ENCODE measurements at regions not wholly inside any gene's neighbourhood (a gene's known extent, or its start where the extent isn't known, plus 50 kb on each side); places are given as distances from the start of the nearest gene placed in this dataset.

DNA sequence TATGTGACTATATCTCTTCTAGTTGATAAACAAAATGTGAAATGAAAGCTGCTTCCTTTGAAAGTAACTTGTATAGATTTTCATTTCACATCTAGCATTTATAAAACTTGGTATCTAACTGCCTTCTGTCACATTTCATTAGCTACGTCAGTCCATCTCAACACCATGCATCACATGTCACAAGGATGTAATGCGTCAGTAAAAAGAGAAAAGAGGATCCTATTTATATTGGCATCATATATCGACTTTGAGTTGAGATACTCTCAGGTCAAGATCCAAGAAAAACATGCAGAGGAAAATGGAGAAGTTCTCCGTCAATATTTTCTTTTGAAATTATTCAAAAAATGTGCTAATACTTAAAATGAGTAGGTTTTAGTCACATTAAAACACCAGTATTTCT, 1211.2 kb downstream of the EFNA5 start:
- TF ChIP-seq, protein P1, sequence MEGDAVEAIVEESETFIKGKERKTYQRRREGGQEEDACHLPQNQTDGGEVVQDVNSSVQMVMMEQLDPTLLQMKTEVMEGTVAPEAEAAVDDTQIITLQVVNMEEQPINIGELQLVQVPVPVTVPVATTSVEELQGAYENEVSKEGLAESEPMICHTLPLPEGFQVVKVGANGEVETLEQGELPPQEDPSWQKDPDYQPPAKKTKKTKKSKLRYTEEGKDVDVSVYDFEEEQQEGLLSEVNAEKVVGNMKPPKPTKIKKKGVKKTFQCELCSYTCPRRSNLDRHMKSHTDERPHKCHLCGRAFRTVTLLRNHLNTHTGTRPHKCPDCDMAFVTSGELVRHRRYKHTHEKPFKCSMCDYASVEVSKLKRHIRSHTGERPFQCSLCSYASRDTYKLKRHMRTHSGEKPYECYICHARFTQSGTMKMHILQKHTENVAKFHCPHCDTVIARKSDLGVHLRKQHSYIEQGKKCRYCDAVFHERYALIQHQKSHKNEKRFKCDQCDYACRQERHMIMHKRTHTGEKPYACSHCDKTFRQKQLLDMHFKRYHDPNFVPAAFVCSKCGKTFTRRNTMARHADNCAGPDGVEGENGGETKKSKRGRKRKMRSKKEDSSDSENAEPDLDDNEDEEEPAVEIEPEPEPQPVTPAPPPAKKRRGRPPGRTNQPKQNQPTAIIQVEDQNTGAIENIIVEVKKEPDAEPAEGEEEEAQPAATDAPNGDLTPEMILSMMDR (conservative IDR thresholded peaks at IDR 0.05) = no peak
- Histone ChIP-seq H3K9me3 (ENCODE audit: control insufficient read depth, low read length) (no peaks in the 10 kb centered on the region), H3K9ac (ENCODE audit: extremely low read depth, low read length, poor library complexity, severe bottlenecking) (no peak overlapping the region), H3K36me3 (ENCODE audit: control insufficient read depth, insufficient read depth, low read length) (no peaks in the 10 kb centered on the region), H3K27ac (ENCODE audit: low read depth, low read length) (no peak overlapping the region), H3K4me1 (ENCODE audit: control insufficient read depth, insufficient read depth, low read length) (no peaks in the 10 kb centered on the region), H3K27me3 (ENCODE audit: control insufficient read depth, insufficient read depth, low read length, poor library complexity, severe bottlenecking) (no peaks in the 10 kb centered on the region), H3K4me3 (ENCODE audit: low read length) (no peak overlapping the region)
- no peak for DNase-seq
- WGBS, 2 experiments (ENCODE audit: insufficient coverage in 1 of 2, insufficient read length in 1 of 2) = 93% methylated on average over 4 of the region's 4 CpGs; no CpG with 5 or more reads in 1 of the 2 experiments
- H3K27me3 Mint-ChIP-seq (ENCODE audit: insufficient read depth) = no peaks in the 10 kb centered on the region
- H3K9me3 Mint-ChIP-seq = no peaks in the 10 kb centered on the region
- H3K4me3 Mint-ChIP-seq = no peak overlapping the region
- H3K36me3 Mint-ChIP-seq (ENCODE audit: low read depth) = no peaks in the 10 kb centered on the region
- peaks cover 5% of the 10 kb centered on the region for H3K4me1 Mint-ChIP-seq
- H3K27ac Mint-ChIP-seq = no peak overlapping the region

DNA sequence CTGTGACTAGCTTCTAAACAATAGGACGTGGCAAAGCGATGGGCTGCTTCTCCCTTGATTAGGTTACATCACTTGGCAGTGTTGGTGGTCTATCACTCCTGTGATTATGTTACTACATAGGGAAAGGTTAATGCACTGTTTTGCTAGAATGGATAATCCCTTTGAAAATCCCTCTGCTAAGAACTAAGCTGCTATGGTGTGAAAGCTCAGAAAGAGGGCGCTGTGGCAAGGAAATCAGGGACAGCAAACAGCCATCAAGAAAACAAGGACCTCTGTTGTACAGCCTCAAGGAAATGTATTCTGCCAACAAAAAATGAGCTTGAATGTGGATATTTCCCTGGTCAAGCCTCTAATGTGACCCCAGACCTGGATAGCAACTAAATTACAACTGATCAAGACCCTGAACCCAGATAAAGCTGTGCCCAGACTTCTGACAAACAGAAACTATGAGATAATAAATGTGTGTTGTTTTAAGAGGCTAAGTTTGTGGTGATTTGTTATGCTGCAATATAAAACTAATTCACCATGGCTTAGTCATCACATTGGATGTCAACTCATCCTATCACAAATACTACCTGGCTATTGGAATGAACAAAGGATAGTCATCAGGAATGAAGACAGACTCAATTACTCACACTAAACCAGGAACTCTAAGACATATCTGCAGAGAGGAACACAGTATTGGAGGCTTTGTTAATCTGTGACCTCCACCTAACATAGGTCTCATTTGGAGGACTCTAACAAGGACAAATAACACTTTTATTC, 1215.9 kb downstream of the EFNA5 start:
- no peak overlapping the region for H3K27ac Mint-ChIP-seq
- no peak overlapping the region for H3K9ac ChIP-seq (ENCODE audit: extremely low read depth, low read length, poor library complexity, severe bottlenecking)
- no peak overlapping the region for H3K4me3 ChIP-seq (ENCODE audit: low read length)
- H3K4me1 Mint-ChIP-seq = peaks cover 9% of the 10 kb centered on the region
- no peaks in the 10 kb centered on the region for H3K9me3 Mint-ChIP-seq
- no peaks in the 10 kb centered on the region for H3K9me3 ChIP-seq (ENCODE audit: control insufficient read depth, low read length)
- TF ChIP-seq, protein P1 (conservative IDR thresholded peaks at IDR 0.05) = peak; percentile 86
- WGBS, 2 experiments (ENCODE audit: insufficient coverage in 1 of 2, insufficient read length in 1 of 2) = 0 to 5% methylated on average over 2 to 3 of the region's 3 CpGs
- H3K27ac ChIP-seq (ENCODE audit: low read depth, low read length) = no peak overlapping the region
- no peaks in the 10 kb centered on the region for H3K27me3 ChIP-seq (ENCODE audit: control insufficient read depth, insufficient read depth, low read length, poor library complexity, severe bottlenecking)
- no peaks in the 10 kb centered on the region for H3K4me1 ChIP-seq (ENCODE audit: control insufficient read depth, insufficient read depth, low read length)
- no peaks in the 10 kb centered on the region for H3K36me3 ChIP-seq (ENCODE audit: control insufficient read depth, insufficient read depth, low read length)
- peak; percentile 78 for DNase-seq
- no peak overlapping the region for H3K4me3 Mint-ChIP-seq
- H3K27me3 Mint-ChIP-seq (ENCODE audit: insufficient read depth) = no peaks in the 10 kb centered on the region
- no peaks in the 10 kb centered on the region for H3K36me3 Mint-ChIP-seq (ENCODE audit: low read depth)

DNA sequence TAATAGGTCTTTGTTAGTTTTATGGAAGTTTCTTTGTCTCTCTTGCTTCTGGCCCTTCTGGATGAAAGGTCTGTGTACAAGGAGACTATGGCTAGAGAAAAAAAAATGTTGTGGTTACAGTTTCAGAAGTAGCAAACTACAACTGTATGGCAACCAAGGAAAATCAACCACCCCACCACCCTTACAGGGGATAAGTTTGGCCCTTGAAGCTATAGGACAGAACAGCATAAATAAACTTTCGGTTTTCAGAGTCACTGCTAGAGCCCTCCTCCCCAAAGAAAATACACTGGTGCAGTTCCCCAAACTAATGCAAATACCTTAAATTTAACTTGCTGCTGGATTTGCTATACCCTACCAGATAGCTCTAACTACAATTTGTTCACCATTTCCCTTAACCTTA, 1216.7 kb downstream of the EFNA5 start:
- no peaks in the 10 kb centered on the region for H3K27me3 ChIP-seq (ENCODE audit: control insufficient read depth, insufficient read depth, low read length, poor library complexity, severe bottlenecking)
- H3K9me3 Mint-ChIP-seq = no peaks in the 10 kb centered on the region
- H3K4me1 ChIP-seq (ENCODE audit: control insufficient read depth, insufficient read depth, low read length) = no peaks in the 10 kb centered on the region
- DNase-seq = no peak
- no peak overlapping the region for H3K4me3 Mint-ChIP-seq
- no peak overlapping the region for H3K27ac Mint-ChIP-seq
- no peaks in the 10 kb centered on the region for H3K36me3 ChIP-seq (ENCODE audit: control insufficient read depth, insufficient read depth, low read length)
- H3K27me3 Mint-ChIP-seq (ENCODE audit: insufficient read depth) = no peaks in the 10 kb centered on the region
- H3K4me1 Mint-ChIP-seq = peaks cover 9% of the 10 kb centered on the region
- no peaks in the 10 kb centered on the region for H3K9me3 ChIP-seq (ENCODE audit: control insufficient read depth, low read length)
- 86 to 90% methylated on average over 1 of the region's 1 CpG for WGBS, 2 experiments (ENCODE audit: insufficient coverage in 1 of 2, insufficient read length in 1 of 2)
- TF ChIP-seq, protein P1 (conservative IDR thresholded peaks at IDR 0.05) = no peak
- H3K4me3 ChIP-seq (ENCODE audit: low read length) = no peak overlapping the region
- H3K9ac ChIP-seq (ENCODE audit: extremely low read depth, low read length, poor library complexity, severe bottlenecking) = no peak overlapping the region
- no peak overlapping the region for H3K27ac ChIP-seq (ENCODE audit: low read depth, low read length)
- H3K36me3 Mint-ChIP-seq (ENCODE audit: low read depth) = no peaks in the 10 kb centered on the region

Measured in endodermal cell (in vitro differentiated cells).